ENCODE measurements at regions not wholly inside any gene's neighbourhood (a gene's known extent, or its start where the extent isn't known, plus 50 kb on each side); places are given as distances from the start of the nearest gene placed in this dataset.
"Not testable (repeated sequence)": the region's sequence is repeated elsewhere in the genome, so short reads cannot be mapped to it uniquely, and the experiment has no call there.

DNA sequence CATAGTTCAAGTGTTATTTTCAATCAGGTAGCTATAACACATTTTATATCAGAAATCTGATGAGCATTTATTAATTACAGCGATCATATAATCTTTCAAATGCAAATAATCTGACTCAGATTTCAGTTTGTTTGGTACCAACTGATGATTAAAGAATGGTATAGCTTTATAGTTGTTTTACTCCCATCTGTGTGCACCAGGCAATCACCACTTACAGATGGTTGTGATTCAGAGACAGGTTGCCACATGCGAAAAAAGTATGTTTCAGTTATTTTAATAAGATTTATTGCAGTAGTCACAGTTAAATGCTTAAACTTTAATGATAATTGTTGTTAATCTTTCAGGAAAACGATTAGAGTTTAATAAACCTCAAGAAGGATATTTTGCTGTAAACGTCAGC, 155.1 kb upstream of the ARRDC3 start:
- DNase-seq: no peak

DNA sequence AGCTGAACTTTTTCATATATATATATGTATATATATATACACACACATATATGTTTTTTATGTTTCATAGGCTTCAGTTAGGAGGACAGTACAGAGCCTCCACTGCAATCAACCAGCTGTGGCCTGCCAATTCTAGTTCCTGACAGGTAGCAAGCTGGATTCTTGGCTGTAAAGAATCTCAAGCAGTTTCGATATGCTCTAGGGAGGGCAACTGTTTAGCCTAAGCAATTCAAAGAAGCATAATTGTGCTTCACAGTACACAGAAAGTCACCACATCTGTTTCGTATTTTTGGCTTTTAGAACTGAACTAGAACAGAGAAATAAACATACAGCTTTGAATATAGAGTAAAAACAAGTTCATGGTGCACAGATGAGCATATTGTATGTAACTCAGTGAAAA, 152.4 kb upstream of the ARRDC3 start:
- no peak for DNase-seq

DNA sequence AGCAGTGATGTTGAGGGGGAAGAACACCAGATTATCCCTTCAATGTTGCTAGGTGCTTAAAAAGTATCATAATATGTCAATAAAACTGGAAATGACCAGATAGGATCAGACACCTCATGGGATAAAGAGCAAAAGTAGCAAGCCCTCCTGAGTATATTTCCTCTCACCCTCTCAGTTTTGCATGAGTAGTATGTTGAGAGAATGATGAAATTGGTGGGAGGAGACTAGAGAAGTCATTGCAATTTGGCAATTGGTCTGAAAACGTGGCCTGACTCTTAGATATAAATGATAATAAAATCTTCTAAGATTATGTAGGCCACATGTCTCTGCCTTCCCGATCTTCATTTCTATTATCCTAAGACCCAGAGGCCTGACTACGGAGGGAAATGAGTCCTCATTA, 151.2 kb upstream of the ARRDC3 start:
- DNase-seq: no peak

DNA sequence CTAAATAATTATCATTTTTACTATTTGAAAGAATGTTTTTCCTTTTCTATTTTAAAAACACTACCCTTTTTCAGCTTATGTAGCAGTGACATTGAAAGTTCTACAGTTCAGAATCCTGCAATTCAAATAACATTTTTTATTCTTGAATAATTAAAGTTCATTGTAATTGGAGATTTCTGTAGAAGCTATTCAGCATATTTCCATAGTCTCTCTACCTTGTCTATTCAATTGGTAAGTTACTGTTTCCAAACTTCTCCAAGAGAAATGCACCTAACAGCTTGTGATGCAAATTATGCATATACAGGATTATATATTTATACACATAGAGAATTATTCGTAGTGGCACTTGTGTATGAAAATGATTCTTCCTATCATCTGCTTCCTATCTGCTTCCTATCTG, 149.7 kb upstream of the ARRDC3 start:
- DNase-seq: no peak

DNA sequence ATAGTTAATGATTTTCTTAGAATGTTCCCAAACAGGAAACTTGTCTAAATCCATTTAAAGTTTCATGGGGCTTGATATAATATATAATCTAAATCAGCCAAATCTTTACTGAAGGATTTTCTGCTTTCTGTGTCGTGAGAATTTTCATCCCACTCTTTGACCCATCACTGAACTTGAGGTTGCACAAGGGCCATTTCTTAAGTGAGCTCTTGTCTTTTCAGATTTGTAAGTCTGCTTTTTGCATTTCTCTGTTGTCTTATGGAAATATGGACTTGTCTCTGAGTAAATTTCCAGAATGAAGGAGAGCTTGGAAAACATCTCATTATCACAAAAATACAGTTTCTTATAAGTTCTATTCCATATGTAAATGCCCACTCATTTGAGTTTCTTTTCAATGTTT, 149.2 kb upstream of the ARRDC3 start:
- no peak for DNase-seq

DNA sequence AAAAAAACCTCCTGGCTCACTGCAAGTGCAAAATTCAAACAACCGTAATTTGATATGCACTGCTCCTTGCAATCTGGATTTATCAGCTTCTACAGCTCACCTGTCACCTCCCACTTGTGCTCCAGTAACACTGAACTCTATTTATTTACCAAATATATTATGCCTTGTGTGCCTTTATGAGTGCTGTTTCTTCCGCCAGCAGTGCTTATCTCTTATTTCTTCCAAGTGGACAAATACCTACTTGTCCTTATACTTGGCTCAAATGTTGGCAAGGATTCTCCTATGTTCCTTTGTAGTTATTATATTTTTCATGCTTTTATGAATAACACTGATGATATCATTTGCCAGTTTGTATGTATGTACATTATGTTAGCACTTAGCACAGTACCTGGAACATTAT, 145.7 kb upstream of the ARRDC3 start:
- DNase-seq: no peak

DNA sequence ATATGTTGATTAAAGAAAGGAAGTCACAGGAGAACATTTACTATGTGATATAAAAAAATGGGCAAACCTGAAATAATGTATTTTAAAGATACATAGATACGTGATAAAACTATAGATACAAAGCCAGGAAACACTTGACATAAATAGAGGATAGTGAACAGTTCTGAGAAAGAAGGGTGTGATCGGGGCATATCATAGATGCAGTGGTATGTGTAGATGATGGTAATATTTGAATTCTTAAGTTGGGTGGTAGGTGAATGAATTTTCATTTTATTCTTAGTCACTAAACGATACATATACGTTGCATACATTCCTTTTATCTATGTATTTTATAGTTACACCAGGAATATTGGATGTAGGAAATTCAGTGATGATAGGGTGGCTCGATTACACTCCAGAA, 138.7 kb upstream of the ARRDC3 start:
- DNase-seq: no peak

DNA sequence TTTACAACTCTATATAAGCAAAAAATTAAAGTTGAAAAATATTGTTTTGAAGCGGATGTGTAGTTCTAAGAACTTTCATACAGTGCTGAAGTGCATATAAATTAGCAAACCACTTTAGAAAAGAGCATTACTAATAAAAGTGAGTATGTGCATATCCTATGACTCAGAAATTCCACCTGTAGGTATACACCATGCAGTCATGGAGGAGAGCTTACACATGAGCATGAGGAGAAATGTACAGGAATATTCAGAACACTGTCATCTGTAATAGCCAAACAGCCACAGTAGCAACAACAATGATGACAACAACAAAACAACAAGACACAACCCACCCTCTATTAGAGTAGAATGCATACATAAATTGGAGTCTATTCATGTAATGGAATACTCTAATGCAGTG, 138.2 kb upstream of the ARRDC3 start:
- DNase-seq: no peak

DNA sequence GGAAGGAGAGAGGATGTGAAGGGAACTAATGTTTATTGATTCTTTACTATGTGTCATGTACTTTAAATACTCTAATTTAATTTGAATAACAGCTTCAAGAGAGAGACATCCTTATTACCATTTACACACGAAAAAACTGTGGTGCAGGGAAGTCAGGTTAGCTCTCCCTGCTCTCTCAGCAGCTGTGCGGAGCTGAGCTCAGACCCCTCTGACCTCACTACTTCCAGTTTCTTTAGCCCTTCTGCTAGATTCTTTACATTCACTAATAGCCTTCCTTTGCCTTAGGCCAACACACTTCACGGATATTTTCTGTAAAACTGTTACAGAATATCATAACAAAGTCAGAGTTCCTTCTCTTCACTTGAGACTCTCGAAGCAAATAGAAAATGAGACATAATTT, 131.3 kb upstream of the ARRDC3 start:
- DNase-seq: no peak

DNA sequence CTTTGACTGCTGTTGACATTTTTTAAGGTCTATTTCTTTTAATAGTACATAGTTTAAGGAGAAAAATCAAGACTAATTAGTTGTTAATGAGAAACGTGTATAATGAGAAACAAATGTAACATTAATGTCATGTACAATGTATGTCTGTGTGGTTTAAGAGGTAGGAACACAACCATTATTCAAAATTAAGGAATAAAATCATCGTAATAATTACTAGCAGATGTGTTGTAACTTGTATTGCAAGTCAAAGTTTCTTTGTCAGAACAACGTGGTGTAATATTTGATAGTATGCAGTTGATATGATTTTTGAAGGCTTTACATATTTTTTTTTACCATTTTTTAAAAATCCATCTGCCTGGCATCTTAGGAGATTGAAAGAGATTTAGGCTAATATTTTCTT, 120.2 kb upstream of the ARRDC3 start:
- no peak for DNase-seq

DNA sequence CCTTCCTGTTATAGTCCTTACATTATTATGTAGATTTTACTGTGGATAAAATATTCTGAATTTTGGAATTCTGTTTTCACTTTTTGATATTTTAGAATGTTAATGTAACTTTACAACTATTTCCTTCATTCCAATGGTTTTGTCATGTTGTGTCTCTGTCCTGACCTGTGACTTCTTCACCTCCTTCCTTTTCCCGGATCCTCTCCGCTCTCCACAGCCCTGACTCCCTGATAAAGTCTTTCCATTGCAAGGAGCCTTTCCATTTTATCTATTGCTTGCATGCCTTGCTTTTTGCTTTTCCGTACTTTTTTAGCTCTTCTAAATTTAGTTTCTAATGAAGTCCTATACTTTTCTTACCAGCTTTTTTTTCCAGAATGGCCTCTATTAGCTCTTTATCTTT, 117.6 kb upstream of the ARRDC3 start:
- DNase-seq: no peak

DNA sequence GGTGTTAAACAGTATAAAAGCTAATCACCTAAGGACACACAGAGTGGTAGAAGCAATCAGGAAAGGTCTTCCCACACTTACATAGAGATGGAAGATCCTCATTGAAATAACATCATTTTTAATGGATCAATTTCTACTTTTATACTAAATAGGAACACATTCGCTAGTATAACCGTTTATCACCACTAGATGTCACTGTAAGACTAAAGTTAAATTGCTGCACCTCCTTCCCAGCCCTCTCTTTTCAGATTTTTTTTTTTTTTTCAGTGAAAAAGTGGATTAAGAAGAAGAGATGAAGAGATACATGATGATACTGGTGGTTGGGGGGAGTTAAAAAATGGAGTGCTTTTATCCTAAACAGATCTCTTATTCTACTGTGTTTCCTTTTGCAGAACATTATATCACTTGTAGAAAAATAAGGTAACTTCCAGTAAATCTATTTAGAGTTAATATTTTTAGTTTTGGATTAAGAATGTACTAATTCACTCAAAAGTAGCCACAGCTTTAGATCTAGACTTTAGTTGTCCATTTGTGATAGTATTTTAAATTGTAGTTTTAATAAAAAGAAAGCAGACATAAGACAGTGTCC, 116.9 kb upstream of the ARRDC3 start:
- peak; percentile 10 for DNase-seq

DNA sequence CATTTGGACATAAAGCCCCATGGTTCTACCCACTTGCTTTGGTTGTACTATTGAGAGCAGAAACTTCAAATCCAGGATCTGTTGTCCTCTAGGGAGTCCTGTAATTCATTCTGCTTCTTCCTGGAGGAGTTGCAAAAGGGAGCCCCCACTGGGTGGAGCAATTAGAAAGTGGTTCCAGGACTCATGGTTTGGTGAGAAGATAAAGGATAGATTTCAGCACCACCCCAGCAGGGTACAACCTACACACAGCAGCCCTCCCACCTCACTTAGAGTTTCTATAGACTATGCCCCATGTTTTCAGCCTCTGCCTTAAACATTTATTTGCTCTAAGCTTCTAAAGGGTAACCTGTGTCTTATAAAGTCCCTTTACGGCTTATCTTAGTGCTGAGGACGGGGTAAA, 112.6 kb upstream of the ARRDC3 start:
- DNase-seq: no peak

DNA sequence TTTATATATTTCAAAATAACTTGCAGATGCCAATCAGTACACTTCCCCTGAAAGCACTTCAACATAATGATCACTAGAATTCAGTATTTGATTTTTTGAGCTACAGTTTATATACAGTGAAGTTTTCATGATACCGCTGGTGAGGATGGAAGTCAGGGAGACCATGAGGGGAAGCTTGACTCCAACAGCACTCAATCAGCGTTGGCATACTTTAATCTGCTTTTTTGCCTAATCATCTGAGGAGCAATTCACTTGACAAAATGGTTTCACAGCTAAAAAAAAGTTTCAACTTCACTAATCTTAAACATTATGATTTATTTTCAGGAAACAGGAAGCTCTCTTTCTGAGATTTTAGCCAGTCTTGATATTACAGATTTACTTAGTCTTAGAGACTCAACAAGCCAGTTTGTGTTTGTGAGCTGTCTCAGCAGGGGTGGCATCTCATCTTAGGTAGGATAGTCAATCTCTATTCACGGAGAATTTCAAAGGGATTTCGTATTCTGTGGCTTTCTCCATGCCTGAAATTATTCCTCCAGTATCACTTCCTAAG, 111.4 kb upstream of the ARRDC3 start:
- no peak for DNase-seq

DNA sequence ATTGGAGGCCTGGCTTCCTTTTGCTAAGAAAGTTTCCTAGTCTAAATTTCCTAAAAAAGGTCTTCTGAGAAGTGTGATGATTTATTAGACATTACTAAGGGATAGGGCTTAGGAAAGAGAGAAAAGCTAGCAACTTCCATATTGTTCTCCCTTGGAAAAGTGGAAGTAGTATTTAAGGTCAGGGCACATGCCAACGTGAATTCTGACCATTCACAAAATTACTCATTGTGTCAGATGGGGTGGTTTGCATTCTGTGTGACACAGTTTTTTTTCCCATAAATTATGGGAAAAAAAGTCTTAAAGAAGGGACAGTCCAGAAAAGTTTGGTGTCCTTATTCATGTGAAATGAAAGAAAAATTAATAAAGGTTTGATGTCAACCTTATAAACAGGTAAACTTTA, 110.0 kb upstream of the ARRDC3 start:
- DNase-seq: no peak

DNA sequence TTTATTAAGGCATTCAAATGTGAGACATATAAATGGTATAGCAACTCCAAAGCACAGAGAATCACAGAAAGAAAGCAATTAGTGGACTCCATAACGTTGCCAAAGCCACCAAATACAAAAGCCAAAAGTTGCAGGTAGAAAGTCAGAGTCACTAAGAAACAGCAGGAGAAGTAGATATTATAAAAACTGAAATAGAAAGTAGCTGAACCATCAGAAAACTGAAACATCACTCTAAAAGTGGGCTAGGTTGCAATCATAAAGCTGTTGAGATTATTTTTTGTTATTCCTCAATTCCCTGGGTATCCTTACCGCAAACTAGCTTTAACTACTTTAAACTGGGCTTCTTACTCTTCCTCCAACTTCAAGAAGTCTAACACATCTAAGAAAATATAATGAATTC, 108.1 kb upstream of the ARRDC3 start:
- no peak for DNase-seq

DNA sequence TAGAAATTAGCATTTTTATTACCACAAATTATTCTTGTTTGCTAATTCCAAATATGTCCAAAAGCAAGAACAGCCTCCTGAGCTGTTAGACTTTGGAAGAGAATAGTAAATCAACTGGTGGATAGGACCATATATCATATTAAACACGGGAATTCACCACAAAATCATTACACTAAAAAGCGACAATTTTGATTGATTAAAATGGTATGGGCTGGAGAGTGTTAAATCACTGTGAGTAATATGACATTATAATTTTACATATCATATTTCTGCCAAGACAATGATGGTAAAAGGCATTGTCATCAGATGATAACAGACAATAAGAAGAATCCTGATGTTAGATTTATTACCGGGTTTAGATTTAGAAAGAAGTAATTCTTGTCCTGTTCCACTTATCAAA, 107.2 kb upstream of the ARRDC3 start:
- DNase-seq: no peak

DNA sequence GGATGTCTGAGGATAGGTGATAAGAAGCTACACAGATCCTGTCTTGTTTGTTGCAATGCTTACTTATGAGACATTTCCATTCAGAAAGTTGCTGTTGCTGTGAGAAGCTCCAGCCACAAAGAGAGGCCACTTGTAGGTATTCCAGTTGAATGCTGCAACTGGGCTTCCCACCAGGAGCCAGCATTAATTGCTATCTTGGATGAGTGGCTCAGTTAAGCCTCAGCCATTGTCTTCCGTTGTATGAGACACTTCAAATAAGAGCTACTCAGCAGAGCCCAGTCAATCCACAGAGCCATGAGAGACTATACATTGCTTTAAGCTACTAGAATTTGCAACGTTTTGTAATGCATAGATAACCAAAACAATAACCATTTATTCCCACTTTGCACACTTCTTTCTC, 104.3 kb upstream of the ARRDC3 start:
- DNase-seq: no peak

DNA sequence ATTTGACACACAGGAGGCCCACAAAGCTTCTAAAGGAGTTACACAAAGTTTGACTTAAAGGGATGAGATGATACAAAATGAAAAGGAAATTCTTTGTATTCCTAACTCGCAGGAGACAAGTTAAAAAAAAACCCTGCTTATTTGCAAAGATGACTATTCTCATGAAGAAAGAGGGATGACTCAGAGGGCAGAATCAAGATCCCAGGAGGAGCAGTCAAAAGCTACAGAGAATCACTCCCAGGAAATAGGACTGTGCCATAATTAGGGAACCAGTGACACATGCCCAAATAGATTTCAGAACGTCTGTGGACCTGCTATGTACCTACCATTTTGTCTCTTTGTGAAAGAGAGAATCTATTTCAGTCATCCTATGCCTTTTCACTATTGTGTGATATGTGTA, 103.5 kb upstream of the ARRDC3 start:
- DNase-seq: no peak

DNA sequence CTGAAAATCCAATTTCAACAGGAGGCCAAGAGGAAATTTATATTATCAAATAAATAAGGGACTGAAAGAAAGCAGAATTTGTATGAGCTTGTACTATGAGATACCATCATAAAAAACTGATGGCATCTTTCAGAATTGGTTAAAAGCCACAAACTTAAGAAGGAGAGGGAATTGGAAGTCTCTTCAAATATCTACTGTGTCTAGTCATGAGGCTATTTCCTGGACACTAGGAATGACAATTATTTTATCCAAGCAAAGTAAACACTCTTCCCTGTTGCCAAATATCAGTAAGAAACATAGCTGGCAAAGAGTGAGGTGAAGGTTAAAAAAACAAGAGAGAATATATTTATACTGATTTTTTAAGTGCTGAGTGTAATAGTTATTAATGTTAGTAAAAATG, 101.5 kb upstream of the ARRDC3 start:
- no peak for DNase-seq

DNA sequence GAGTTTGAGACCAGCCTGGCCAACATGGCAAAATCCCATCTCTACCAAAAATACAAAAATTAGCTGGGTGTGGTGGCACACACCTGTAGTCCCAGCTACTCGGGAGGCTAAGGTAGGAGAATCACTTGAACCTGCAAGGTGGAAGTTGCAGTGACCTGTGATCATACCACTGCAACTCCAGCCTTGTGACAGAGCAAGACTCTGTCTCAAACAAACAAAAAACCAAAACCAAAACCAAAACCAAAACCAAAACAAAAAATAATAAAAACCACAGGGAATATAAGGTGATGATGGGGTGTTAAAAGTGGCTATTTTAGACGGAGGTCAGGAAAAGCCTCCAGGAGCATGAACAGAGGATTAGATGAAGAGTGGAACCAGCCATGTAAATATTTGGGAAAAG, 96.3 kb upstream of the ARRDC3 start:
- not testable (repeated sequence) for DNase-seq

DNA sequence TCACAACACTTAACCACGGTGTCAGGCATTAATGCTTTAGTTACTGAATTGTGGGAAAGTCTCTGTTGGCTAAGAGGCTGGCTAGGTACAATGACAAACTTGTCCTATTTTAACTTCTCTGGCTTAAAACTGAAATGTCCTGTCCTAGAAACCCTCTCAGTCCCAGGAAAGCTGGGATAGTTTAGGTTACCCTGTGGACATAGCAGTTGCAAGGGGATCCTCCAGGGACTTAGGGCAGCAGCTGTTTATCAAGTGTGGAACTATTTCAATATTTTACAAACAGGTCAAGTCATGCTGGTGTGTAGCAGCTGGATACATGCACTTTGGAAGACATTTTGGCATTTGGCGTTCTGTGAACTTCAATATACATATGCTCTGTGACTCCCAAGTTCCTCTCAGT, 95.0 kb upstream of the ARRDC3 start:
- DNase-seq: no peak

DNA sequence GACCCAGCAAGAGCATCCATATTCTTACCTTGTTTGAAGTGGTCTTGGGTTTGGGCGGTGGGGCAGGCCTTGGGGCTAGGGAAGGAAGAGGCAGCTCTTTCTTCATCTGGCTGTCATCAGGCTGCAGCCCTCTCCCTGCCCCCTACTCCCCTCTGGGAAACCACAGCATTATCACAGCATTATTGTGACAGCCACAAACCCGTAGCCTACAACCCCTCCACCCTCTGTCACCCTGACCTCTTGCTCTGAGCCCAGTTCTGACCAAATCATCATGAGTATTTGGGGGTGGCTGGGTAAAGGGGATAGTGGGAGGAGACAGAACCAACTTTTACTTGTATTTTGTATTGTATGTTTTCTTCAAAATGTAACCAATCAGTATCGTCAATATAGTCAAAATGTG, 94.3 kb upstream of the ARRDC3 start:
- DNase-seq: no peak

DNA sequence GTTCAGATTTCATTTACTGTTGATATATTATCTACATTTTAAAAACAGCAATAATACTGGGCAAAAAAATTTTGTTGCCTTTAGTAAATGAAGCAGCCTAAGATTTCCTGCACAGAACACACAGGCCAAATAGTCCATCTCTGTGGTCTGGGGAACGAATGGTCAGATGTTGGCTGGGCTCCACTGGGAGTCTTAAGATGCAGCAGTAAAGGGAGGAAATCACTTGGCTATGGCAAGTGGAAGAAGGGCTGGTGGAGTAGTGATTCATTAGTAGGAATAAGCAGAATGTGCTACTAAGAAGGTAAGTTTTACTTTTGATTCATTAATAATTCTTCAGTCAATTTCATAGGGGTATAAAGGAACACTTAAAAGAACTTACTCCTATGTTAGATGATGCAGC, 91.1 kb upstream of the ARRDC3 start:
- no peak for DNase-seq

DNA sequence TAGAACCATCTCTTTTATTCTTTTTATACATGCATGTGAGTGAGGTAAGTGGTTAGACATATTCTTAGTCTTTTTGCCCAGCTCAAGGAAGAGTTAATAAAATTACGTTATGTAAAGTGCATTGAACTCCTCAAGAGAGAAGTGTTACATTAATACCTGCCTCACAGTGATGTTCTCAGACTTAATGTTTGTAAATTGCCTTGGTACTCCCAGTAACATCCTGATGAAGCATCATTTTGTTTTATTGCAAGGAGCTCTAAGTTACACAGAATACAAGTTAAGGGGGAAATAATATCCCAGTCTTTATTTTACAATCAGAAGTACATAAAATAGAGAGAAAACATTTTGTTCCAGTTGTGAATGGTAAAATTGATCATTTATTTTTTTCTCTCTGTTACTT, 89.5 kb upstream of the ARRDC3 start:
- no peak for DNase-seq
